GM18520 (cell line): ENCODE measurements at regions not wholly inside any gene's neighbourhood (a gene's known extent, or its start where the extent isn't known, plus 50 kb on each side); places are given as distances from the start of the nearest gene placed in this dataset.

Experiments used
- ATAC-seq: cut with Tn5 transposase; IDR thresholded peaks from one replicate; pipeline ENCODE4 v1.9.1; 2021; ENCODE audit not compliant: unreplicated experiment

DNA sequence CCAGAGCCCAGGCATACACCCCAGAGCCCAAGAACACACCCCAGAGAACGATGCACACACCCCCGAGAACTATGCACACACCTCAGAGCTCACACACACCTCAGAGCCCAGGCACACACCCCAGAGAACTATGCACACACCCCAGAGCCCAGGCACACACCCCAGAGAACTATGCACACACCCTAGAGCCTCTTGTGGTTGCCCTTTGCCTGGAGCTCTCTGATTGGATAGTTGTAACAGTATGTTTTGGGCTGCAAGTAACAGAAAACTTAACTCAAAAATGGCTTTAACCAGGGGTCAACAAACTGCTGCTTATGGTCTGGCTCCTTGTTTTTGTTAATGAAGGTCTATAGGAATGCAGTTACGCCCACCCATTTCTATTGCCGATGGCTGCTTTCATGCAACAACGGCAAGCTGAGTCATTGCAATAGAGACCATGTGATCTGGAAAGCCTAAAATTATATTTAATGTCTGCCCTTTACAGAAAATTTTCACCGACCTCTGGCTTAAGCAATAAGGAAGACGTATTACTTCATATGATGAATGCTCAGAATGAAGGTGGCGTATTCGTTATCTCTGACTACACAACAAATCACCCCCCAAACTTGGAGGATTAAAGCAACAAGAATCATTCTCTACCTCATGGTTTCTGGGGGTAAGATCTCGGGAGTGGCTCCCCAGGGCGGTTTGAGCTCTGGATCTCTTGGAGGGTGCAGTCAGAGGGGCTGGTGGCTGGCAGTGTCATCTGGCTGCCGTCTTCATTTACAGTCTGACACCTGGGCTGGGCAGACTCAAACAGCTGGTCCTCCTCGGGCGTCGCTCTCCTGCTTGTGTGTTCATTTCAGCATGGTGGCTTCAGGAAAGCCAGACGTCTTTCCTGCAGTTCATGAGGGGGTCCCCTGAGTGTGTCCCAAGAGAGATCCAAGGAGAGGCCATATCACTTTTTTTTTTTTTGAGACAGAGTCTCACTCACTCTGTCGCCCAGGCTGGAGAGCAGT lies 66.3 kb upstream of the NCOR2 start:
- no peak for ATAC-seq

DNA sequence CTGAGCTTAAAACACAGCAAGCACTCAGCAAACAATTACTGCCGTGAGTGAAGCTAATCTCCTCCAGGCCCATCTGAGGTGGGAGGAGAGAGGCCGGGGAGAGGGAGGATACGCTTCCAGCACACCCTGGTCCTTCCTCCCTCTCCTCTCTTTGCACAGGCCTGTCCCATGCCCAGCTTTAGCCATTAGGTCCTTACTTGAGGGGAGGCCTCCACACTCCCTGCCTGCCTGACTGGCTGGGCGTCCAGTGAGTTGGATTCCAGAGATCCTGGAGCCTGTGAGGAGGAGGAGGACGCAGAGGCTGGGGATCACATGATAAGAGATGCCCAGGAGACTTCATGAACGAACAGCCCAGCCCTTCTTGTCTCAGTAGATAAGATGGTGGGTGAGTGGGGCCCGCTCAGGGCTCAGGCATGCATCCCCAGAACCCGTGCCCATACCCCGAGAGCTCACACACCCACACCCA lies 65.1 kb upstream of the NCOR2 start:
- ATAC-seq = no peak

DNA sequence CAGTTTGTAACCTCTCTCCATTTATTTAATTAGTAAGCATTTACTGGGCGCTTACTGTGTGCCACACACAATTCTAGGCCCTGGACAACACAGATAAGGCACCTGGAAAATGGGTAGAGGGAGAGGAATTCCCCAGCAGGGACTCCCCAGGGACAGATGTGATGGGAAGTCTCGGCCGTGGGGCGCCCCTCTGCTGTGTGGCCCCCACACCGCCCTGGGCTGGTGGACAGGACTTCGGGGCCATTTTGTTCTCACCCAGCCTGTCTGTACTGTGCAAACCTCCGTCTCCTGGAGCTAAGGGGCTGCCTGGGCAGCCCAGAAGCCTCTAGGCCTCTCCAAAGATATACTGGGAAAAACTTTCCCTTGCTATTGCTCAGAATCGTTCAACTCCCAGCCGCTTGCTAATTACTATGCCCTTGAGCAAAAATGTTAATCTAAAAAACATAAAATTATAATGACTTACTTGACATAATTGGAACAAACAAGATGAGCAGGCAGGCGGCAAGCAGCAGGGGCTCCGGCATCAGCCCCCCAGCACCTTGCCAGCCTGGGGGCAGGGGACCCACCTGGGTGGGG lies 64.4 kb upstream of the NCOR2 start:
- ATAC-seq = no peak

DNA sequence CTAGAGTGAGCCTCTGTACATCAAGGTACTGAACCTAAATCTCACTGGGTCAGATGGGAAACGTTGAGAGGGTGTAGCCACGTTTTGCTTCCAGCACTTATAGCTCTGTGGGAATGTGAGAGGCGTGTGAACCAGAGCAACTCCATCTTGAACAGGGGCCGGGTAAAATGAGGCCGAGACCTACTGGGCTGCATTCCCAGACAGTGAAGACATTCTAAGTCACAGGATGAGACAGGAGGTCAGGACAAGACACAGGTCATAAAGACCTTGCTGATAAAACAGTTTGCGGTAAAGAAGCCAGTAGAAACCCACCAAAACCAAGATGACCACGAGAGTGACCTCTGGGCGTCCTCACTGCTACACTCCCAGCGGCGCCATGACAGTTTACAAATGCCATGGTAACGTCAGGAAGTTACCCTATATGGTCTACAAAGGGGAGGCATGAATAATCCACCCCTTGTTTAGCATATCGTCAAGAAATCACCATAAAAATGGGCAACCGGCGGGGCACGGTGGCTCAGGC lies 63.4 kb upstream of the NCOR2 start:
- no peak for ATAC-seq

DNA sequence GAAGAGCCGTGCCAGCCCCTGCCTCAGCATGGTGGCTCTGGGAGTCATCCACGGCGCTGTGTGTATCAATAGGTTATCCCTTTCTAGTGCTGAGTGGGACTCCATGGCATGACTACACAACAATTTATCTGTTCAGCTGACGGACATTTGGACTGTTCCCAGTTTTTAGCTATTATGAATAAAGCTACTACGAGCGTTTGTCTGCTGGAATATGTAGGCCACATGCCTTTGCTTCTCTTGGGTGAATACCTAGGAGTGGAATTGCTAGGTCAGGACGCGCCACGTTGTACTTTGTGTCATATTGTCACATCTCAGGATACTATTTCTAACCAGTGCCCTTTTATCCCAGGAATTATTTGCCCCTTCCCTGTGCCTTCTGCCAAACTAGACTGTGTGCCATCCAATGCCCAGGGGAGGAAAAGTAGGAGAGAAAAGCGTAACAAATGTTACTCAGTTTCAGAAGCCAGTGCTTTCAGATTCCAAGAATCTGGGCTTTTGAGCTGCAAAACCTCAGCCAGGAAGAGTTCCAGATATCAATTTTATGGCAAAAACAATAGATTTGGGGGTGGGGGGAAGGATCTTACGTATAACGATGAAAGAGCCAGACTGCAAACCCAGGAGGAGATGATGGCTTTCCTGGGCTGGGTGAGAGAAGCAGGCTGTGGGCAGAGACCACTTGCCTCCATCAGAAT lies 62.5 kb upstream of the NCOR2 start:
- no peak for ATAC-seq

DNA sequence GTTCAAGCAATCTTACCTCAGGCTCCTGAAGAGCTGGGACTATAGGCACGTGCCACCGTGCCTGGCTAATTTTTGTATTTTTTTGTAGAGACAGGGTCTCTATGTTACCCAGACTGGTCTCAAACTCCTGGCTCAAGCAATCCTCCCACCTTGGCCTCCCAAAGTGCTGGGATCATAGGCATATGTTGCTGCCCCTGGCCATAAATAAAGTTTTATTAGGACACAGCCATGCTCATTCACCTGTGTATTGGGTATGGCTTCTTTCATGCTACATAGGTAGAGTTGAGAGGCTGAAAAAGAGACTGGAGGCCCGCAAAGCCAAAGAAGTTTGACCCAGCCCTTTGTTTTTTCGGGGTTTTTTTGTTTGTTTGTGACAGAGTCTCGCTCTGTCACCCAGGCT lies 61.7 kb upstream of the NCOR2 start:
- no peak for ATAC-seq

DNA sequence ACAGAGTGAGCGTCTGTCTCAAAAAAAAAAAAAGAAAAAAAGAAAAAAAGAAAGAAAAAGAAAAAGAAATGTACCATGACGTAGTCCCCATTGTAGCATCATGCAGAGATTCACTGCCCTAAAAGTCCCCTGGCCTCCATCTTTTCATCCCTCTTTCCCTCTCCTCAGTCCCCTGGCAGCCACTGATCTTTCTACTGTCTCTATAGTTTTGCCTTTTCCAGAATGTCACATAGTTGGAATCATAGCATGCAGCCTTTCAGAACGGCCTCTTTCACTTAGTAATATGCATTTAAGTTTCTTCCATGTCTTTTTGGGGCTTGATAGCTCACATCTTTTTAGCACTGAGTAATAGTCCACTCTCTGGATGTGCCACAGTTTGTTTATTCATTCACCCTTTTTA lies 60.5 kb upstream of the NCOR2 start:
- no peak for ATAC-seq

DNA sequence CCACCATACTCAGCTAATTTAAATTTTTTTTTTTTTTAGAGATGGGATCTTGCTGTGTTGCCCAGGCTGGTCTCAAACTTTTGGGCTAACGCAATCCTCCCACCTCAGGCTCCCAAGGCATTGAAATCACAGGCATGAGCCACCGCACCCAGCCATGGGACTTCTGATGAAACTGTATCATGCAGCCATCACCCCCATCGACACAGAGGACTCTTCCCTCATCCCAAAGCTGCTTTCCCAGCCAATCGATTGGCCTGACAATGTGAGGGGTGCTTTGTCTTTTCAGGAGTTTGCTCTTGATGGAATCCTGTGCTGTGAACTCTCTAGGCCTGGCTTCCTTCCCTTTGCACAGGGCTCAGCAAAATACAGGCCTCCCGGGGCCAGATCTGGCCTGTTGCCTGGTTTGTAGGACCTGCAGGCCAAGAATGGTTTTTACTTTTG lies 59.6 kb upstream of the NCOR2 start:
- ATAC-seq = no peak

DNA sequence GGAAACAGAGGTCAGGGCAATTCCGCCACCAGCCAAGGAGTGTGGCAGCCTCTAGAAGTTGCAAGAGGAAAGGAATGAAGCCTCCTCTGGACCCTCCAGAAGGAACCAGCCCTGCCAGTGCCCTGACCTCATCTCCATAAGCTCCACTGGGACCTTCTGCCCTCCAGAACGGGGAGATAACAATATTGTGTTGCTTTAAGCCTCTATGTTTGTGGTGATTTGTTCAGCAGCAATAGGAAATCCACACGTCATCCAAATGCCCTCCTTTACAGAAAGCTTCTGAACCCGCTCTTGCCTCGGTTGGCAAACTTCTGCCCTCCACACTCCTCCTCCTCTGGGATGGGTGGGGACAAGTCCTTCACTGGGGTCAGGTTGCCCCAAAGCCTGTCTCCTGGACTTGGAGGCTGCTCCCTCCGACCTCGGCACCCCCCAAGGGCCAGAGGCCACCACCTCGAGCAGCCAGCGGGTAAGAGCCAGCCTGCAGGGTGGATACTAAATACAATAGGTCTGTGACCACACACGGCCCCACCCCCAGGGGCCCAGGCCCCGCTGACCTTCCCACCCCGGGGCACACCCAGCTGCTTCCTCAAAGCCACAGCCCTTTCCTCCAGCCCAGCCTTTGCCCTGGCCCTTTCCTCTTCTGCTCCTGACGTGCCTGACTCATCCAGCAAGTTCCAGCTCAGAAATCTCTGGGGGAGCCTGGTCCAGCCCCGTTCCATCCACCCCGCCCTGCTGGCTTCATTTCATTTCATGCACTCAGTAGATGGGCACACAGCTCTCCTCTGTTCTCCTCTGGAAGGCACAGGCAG lies 58.7 kb upstream of the NCOR2 start:
- no peak for ATAC-seq

DNA sequence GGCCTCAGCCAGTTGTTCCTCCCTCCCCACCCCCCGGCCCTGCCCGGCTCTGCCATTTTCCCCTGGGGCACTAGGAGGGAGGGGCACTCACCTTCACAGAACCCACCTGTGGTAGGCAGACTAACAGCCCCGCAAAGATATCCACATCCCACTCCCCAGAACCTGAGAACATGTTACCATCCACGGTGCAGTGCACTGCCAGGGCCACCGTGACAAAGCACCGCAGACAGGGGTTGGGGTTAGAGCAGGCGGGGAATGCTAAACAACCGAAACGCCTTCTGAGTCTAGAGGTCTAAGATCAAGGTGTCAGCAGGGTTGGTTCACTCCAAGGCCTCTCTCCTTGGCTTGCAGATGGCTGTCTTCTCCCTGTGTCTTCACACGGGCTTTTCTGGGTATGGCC lies 57.4 kb upstream of the NCOR2 start:
- no peak for ATAC-seq

DNA sequence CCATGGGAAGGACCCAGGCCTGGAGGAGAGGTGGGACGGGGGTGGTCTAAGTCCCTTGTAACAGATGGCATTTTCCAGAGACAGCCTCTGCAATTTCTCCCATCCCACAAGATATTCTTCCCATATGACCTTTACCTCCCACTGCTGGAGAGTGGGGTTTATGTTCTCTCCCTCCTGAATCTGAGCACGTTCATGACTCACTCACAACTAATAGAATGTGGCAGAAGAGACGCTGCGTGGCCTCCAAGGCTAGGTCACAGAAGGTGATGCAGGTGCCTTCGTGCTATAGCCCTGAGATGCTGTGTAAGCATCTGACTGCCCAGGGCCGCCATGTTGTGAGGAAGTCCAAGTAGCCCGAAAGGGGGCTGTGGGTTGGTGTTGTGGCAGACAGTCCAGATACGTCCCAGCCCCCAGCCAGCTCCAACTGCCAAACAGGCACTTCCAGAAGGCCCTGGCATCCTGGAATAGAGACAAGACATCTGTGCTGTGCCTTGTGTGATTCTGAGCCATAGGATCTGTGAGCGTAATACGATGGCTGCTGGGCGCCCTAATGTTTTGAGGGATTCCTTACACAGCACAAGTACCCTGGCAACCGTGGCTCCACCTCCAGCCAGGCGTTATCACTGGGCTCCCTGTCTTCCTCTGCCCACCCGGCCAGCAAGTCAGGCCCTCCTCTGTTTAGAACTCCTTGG lies 56.1 kb upstream of the NCOR2 start:
- ATAC-seq = no peak

DNA sequence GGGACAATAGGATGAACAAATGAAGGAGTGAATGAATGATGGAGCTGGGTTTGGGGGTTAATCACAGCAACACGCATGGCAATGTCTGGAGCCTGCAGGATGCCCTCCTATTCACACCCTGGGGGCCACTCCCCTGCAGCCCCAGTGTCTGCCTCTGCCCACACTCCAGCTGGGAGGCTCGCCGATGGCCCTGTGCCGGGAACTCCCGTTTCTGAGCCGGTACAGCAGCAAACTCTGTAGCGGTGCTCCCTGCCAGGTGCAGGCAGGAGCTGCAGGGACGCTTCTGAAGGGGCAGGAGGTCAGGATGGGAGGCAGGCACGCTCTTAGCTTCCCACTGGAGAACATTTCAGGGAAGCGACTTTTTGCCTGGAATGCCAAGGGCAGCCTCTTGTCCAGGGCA lies 55.4 kb upstream of the NCOR2 start:
- ATAC-seq = no peak

DNA sequence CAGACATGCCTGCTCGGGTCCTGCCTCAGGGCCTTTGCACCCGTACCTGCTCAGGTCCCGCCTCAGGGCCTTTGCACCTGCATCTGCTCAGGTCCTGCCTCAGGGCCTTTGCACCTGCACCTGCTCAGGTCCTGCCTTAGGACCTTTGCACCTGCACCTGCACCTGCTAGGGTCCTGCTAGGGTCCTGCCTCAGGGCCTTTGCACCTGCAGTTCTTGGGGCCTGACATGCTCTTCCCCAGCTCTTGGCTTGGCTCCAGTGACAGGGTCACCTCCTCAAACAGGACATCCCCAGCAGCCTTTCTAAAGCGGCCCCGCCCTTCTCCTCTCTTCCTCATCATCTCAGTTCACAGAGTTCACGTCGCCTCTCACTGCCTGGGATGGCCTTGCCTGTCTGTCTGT lies 54.9 kb upstream of the NCOR2 start:
- ATAC-seq = no peak

DNA sequence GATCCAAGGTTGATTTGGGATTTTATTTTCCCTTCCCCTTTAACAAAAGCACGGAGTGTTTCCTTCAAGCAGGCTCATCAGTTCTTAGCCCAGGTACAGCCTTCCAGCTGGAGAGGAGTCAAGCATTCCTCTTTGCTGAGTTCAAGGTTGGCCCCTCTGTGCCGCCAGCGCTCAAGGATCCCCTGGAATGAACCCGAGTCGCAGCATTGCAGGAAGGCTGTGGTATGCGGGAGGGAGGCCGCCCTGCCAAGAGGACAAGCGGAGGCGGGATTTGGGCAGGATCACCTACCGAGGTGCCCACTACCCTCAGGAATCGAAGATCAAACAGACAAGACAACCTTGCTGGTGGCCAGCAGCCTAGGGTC lies 53.9 kb upstream of the NCOR2 start:
- ATAC-seq = no peak

DNA sequence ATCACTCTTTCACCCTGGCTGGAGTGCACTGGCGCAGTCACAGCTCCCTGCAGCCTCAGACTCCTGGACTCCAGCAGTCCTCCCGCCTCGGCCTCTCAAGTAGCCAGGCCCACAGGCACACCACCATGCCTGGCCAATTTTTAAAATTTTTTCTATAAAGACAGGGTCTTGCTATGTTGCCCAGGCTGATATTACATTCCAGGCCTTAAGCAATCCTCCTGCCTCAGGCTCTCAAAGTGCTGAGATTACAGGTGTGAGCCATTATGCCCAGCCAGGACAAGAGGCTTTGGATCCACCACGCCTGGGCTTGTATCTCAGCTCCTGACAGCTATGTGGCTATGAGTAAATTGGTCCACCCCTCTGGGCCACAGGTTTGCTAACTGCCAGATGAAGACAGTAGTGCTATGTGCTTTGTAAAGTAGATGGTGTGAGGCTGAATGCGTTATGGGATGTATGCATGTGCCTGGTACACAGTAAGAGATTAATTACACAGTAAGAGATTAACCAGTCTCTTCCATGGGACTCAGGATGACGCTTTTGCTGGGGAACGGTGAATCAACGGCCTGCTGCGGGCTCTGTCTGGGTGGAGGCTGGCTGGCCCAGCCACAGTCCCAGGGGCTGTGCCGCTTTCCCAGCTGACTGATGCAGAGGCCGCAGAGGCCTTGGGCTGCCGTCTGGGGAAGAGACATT lies 53.3 kb upstream of the NCOR2 start:
- ATAC-seq = no peak

DNA sequence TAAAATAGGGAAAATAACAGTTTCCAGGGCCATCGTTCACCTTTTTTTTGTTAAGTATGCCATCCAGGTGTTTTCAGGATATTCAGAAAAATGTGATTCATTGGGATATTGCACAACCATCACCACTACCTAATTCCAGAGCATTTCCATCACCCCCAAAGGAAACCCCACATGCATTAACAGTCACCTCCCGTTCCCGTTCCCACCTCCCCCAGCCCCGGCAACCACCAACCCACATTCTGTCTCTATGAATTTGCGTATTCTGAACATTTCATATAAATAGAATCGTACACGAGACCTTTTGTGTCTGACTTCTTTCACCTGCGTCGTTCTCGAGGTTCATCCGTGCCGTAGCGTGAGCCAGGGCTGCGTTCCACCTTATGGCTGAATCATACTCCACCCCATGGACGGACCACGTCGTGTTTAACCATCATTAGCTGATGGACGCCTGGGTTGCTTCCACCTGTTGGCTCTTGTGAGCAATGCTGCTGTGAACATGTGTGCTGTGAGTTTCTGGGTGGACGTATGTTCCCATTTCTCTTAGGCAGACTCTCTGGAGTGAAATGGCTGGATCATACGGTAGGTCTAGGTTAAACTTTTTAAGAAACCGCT lies 51.0 kb upstream of the NCOR2 start:
- ATAC-seq = no peak

DNA sequence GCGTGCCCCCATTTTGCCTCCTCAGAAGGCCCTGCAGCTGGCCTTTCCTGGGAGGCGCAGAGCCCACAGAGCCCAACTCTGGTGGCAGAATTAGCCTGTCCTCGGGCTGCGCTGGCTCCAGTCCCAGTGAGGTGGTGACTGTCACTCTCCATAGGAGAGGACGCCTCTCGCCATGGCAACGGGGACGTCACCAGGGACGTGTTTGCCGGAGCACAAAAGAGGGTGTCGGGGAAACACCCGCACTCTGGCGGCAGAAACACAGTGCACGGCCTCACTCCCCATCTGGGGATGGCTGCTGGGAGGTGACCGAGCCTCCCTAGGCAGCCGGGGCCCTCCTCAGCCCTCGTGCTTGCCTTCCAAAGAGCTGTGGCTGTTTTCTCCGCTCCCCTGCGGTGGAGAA lies 50.2 kb upstream of the NCOR2 start:
- no peak for ATAC-seq
